PC-3 (cell line): ENCODE measurements at regions not wholly inside any gene's neighbourhood (a gene's known extent, or its start where the extent isn't known, plus 50 kb on each side); places are given as distances from the start of the nearest gene placed in this dataset.

Experiments used
- EZH2phosphoT487 ChIP-seq: fragments of 300-600 bp; sonication (generic); IDR thresholded peaks from 2 replicates; pipeline ENCODE4 v1.6.1; 2018; ENCODE audit warnings: mild to moderate bottlenecking, antibody characterized with exemption, low read length, borderline replicate concordance
- TF ChIP-seq, protein P1 (sequence below): fragments of 300-600 bp; sonication (generic); conservative IDR thresholded peaks from 2 replicates; pipeline ENCODE4 v1.5.1; 2017; ENCODE audit warnings: antibody characterized with exemption, low read depth, mild to moderate bottlenecking, low read length

DNA sequence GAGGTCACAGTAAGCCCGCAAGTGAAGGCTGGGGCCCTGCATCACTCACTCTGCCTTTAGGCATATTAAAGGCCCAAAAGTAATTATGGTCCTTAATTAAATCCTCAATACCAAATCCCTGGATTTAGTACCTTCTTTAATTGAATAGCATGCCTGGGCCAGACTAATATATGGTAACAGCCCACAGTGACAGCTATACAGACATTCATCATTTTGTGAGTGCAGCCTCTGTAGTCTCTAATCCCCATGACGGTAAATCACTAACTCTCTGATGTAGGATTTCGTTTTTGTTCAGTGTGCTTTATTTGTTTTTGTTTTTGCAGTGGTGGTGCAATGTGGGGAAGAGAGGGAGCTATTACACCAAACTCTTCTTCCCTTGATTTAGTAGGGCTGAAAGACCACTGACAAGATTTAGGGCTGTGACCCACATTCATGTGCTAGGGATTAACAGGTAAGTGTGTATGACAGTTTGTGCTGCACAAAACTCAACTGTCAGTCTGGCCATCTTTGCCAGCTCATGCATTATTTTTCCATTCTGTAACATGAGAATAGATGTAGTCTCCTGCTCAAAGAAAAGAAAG lies 60.6 kb upstream of the SLC39A8 start:
- TF ChIP-seq, protein P1, sequence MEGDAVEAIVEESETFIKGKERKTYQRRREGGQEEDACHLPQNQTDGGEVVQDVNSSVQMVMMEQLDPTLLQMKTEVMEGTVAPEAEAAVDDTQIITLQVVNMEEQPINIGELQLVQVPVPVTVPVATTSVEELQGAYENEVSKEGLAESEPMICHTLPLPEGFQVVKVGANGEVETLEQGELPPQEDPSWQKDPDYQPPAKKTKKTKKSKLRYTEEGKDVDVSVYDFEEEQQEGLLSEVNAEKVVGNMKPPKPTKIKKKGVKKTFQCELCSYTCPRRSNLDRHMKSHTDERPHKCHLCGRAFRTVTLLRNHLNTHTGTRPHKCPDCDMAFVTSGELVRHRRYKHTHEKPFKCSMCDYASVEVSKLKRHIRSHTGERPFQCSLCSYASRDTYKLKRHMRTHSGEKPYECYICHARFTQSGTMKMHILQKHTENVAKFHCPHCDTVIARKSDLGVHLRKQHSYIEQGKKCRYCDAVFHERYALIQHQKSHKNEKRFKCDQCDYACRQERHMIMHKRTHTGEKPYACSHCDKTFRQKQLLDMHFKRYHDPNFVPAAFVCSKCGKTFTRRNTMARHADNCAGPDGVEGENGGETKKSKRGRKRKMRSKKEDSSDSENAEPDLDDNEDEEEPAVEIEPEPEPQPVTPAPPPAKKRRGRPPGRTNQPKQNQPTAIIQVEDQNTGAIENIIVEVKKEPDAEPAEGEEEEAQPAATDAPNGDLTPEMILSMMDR = no peak
- no peak for TF ChIP-seq EZH2phosphoT487
